ENCODE measurements at regions not wholly inside any gene's neighbourhood (a gene's known extent, or its start where the extent isn't known, plus 50 kb on each side); places are given as distances from the start of the nearest gene placed in this dataset.

GRCh38 chr6:119686644-119687043 is 337.1 kb upstream of the MAN1A1 start:
- DNase-seq: no peak
- intact Hi-C loops (cut with DNase I): no loop called here
- ATAC-seq: no peak
- 86 to 89% methylated on average over 1 of the region's 1 CpG for WGBS, 2 donors
- Histone ChIP-seq H3K36me3 (no peaks in the 10 kb centered on the region), H3K4me1 (no peaks in the 10 kb centered on the region), H3K4me3 (no peak overlapping the region), H3K27me3 (no peaks in the 10 kb centered on the region), H3K27ac (no peak overlapping the region), H3K9me3 (no peaks in the 10 kb centered on the region)
- no peak for FAIRE-seq
- TF ChIP-seq, protein P1, sequence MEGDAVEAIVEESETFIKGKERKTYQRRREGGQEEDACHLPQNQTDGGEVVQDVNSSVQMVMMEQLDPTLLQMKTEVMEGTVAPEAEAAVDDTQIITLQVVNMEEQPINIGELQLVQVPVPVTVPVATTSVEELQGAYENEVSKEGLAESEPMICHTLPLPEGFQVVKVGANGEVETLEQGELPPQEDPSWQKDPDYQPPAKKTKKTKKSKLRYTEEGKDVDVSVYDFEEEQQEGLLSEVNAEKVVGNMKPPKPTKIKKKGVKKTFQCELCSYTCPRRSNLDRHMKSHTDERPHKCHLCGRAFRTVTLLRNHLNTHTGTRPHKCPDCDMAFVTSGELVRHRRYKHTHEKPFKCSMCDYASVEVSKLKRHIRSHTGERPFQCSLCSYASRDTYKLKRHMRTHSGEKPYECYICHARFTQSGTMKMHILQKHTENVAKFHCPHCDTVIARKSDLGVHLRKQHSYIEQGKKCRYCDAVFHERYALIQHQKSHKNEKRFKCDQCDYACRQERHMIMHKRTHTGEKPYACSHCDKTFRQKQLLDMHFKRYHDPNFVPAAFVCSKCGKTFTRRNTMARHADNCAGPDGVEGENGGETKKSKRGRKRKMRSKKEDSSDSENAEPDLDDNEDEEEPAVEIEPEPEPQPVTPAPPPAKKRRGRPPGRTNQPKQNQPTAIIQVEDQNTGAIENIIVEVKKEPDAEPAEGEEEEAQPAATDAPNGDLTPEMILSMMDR (IDR thresholded peaks at IDR 0.05): no peak

DNA sequence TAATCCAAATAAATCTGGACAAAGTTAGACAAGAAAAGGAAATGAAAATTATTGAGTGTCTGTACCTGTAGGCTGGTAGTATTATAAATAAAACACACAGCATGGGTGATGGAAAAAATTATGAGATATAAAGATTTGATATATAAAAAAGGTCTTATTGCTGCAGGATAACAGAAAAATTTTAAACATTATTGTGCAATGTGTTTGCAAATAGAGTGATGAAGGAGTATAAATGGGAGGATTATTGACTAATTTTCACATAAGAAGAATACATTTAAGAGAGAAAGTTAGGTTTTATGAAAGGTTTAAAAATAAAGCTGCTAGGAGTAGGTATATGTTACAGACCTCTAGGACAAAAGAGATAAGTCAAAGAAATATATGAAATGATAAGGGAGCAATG is 336.7 kb upstream of the MAN1A1 start:
- Histone ChIP-seq H3K27ac (no peak overlapping the region), H3K27me3 (no peaks in the 10 kb centered on the region), H3K4me1 (no peaks in the 10 kb centered on the region), H3K9me3 (no peaks in the 10 kb centered on the region), H3K36me3 (no peaks in the 10 kb centered on the region), H3K4me3 (no peak overlapping the region)
- no peak for ATAC-seq
- DNase-seq: no peak
- FAIRE-seq: no peak
- intact Hi-C loops (cut with DNase I): no loop called here
- TF ChIP-seq, protein P1 (IDR thresholded peaks at IDR 0.05): no peak

GRCh38 chr6:119683671-119684070 is 334.1 kb upstream of the MAN1A1 start:
- H3K27ac ChIP-seq: no peak overlapping the region
- 90 to 95% methylated on average over 2 of the region's 2 CpGs for WGBS, 2 donors
- H3K9me3 ChIP-seq: no peaks in the 10 kb centered on the region
- H3K4me1 ChIP-seq: no peaks in the 10 kb centered on the region
- H3K4me3 ChIP-seq: no peak overlapping the region
- ATAC-seq (no peak), FAIRE-seq (no peak), DNase-seq (no peak)
- intact Hi-C loops (cut with DNase I): no loop called here
- TF ChIP-seq, protein P1 (IDR thresholded peaks at IDR 0.05): no peak
- H3K36me3 ChIP-seq: no peaks in the 10 kb centered on the region
- H3K27me3 ChIP-seq: no peaks in the 10 kb centered on the region

DNA sequence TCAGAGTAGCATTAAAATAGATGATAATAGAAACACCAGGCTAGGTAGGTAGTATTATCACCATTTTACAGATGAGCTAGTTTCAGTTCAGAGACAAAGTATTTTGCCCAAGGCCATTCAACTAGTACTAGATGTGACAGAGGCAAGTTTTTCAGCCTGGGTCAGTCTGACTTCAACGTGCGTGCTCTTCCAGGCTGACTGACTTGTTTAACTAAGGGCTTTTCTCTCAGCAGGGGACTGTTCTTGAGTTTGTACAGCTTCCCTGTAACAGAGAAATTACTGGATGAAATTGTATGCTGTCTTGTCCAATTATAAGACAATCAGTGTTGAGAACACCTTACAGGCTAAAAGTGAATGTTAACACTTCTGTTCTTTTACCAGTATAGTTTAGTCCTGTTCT is 333.5 kb upstream of the MAN1A1 start:
- no peaks in the 10 kb centered on the region for H3K27me3 ChIP-seq
- ATAC-seq (peak in 2 of 4 donors; percentile 44 to 48), FAIRE-seq (no peak), DNase-seq (no peak)
- H3K9me3 ChIP-seq: no peaks in the 10 kb centered on the region
- intact Hi-C loops (cut with DNase I): no loop called here
- H3K4me3 ChIP-seq: no peak overlapping the region
- no peaks in the 10 kb centered on the region for H3K36me3 ChIP-seq
- H3K27ac ChIP-seq: no peak overlapping the region
- no peaks in the 10 kb centered on the region for H3K4me1 ChIP-seq
- TF ChIP-seq, protein P1 (IDR thresholded peaks at IDR 0.05): no peak
- WGBS, 2 donors: 45 to 54% methylated on average over 2 of the region's 2 CpGs

- TF ChIP-seq, protein P1 (IDR thresholded peaks at IDR 0.05): no peak
Measured at GRCh38 chr6:119678961-119679360, 329.4 kb upstream of the MAN1A1 start.

More at GRCh38 chr6:119678961-119679360, 329.4 kb upstream of the MAN1A1 start:
- Histone ChIP-seq H3K36me3 (no peaks in the 10 kb centered on the region), H3K27me3 (no peaks in the 10 kb centered on the region), H3K4me1 (no peaks in the 10 kb centered on the region), H3K9me3 (no peaks in the 10 kb centered on the region), H3K27ac (no peak overlapping the region), H3K4me3 (no peak overlapping the region)
- ATAC-seq (no peak), FAIRE-seq (no peak), DNase-seq (no peak)
- intact Hi-C loops (cut with DNase I): no loop called here
- 88 to 91% methylated on average over 3 of the region's 3 CpGs for WGBS, 2 donors
